NCI-H1930 (cell line): ENCODE measurements at regions not wholly inside any gene's neighbourhood (a gene's known extent, or its start where the extent isn't known, plus 50 kb on each side); places are given as distances from the start of the nearest gene placed in this dataset.
A peak's percentile ranks its signal among the peaks of the same experiment; 100 is the strongest.
"Not testable (repeated sequence)": the region's sequence is repeated elsewhere in the genome, so short reads cannot be mapped to it uniquely, and the experiment has no call there.

Experiments
- DNase-seq, 2 experiments: peaks; one replicate each; lab custom pipeline; 2025; lab: John Stamatoyannopoulos, UW

DNA sequence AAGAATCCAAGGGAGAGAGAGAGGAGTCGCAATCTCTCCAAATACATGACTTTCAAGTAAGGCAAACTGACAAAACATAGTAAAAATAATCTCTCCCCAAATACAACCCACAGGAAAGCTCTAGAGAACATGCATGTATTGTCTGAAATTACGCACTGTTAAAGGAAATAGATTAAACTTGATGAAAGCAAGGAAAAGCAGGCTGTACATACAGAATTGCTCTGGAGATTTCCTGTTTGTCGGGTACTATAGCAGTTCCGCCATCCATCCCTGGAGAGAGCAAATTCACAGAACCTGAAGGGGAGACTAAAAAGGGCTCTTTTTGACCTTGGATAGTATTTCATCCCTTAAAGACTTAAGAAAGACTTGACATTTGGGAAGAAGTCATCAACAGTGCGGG lies 170.2 kb upstream of the BET1 start:
- DNase-seq = no peak

DNA sequence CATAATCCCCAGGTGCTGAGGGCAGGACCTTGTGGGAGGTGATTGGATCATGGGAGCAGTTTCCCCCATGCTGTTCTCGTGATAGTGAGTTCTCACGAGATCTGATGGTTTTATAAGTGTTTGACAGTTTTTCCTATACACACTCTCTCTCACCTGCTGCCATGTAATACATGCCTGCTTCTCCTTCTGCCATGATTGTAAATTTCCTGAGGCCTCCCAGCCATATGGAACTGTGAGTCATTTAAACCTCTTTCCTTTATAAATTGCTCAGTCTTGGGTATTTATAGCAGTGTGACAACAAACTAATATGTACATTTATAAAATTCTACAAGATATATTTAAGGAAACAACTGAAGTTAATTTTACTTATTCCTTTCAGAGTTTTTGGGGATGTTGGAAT lies 170.8 kb upstream of the BET1 start:
- DNase-seq = no peak

DNA sequence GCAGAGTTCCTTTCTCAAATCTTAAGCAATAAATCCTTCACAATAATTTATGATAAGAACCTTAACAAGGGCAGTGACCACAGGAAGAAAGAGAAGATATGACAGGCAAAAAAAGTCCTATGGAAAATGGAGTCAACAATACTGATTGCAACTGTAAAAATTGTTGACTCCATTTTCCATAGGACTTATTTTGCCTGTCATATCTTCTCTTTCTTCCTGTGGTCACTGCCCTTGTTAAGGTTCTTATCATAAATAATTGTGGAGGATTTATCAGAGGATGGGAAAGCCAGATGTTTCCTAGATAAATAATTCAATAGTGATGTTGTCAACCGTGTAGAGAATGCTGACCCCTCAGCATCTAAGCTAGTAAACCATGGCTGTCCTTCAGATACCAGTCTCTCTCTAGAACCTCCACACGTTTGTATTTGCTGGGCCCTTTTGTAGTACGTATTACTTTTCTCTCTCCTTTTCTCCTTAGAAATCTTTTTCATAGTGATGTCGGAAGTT lies 172.6 kb upstream of the BET1 start:
- DNase-seq = no peak

DNA sequence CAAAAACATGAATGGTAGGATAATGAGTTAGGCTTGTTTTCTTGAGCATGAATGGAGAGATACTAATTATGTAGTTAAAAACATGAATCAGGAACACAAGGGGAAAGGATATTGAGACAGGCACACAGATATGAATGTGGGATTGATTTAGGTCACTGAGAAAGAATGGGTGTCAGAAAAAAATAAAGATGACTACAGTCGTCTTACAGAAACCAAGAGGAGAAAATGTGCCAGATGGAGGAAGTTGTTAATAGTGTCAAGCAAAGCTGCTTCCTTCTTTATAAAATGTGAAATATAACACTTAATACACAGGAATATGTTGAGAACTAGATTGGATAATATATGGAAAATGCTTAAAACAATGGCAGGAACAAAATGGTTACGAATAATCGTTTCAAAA lies 173.3 kb upstream of the BET1 start:
- no peak for DNase-seq

DNA sequence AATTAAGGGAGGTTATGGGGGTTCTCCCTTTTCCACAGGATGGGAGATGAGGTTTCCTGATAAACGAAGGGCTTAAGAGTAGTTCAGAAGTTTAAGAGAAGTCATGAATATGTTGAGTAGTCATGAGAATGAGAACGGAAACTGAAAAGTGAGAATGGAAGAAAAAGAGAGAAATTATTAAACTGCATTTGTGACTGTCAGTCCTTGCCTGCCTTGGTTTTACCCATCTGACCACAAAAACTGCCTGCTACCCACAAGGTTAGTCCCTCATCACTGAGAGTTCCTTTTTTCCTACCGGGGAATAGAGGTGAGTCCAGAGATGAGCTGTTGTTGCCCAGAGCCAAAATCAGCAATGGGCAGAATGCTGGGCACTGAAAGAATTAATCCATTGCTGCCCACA lies 174.1 kb upstream of the BET1 start:
- DNase-seq = no peak

DNA sequence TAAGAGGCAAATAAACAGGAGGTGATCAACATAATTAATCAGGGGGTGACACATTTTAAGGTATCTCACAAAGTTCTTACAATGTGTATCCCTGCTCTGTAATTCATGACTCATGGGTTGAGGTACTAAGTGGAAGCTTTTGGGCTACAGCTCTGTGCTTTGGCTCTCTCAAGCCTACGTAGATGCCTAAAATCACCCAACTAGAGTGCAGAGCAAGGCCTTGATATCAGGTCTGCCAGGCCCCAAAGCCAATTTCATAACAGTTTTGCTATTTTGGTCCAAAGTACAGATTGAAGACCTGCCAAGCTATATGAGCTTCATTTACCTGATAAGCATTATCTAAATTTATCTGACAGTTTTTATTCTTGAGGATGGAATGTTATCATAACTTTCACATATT lies 175.3 kb upstream of the BET1 start:
- no peak for DNase-seq

DNA sequence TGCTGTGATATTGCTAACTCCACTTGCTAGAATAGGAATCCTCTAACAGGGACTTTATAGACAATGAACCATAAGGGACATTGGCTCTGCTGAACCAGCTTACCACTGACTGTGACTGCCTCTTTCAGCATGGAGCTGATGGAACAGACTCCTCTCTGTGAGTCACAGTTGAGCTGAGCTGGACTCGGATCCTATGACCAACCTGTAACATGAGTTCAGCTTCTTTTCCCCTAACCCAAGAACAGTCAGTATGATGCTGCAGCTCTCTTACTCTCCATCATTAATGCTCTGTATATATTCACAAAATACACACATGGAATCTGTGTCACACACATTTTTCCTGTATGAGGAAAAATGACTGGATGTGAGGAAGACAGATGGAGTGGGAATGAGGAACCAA lies 177.9 kb upstream of the BET1 start:
- no peak for DNase-seq

DNA sequence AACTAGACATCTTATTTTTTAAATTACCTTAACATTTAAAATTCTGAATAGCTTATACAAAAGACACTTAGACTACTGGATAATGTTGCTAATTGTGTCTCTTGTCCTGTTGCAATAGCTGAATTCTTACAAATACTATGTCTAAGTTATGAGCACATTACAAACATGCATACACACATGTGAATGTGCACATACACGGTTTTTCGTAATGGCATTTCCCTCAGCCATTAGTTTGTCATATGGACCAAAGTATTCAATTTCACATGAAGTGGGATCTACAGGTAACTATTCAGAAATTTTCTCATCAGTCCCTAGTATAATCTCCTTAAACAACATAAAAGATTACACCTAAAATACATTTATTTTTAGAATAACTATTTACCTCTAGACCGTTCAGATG lies 178.6 kb upstream of the BET1 start:
- DNase-seq = no peak

DNA sequence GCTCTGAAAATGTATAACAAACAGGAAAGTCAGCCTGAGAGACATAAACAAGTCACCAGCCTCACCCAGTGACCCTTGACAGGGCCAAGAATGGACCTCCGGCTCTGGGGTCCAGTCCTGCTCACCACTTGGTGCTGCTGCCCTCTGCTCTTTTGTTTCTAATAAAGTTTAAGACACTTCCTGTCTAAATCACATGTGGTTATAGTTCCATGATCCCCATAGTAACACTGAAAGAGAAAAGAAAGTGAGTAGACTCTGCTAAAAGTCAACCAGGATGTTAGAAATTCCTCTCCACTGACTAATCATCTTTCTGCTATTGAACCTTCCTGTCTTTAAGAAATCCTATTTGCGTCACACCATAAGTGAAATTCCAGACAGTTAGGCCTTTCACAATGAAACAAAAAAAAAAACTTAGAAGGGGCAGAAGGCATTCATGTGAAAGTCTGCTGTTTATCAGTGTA lies 179.2 kb upstream of the BET1 start:
- no peak for DNase-seq

DNA sequence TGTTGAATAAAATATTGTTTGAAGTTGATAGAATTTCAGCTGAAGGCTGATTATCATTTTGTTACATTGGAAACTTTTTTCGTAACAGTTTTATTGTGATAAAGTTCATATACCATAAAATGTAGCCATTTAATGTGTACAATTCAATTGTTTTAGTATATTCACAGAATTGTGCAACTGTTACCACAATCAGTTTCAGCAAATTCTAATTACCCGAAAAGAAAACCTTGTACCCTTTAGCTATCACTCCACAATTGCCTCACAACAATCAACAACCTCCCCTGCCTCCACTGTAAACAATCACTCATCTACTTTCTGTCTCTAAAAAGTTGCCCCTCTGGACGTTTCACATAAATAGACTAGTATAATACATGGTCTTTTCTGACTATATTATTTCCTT lies 179.7 kb upstream of the BET1 start:
- DNase-seq = no peak

DNA sequence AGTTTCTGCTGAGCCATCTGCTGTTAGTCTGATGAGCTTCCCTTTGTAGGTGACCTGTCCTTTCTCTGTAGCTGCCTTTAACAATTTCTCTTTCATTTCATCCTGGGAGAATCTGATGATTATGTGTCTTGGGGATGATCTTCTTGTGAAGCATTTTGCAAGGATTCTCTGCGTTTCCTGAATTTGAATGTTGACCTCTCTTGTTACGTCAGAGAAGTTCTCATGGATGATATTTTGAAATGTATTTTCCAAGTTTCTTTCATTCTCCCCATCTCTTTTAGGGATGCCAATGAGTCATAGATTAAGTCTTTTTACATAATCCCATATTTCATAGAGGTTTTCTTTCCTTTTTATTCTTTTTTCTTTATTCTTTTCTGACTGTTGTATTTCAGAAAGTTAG lies 184.2 kb upstream of the BET1 start:
- no peak for DNase-seq

DNA sequence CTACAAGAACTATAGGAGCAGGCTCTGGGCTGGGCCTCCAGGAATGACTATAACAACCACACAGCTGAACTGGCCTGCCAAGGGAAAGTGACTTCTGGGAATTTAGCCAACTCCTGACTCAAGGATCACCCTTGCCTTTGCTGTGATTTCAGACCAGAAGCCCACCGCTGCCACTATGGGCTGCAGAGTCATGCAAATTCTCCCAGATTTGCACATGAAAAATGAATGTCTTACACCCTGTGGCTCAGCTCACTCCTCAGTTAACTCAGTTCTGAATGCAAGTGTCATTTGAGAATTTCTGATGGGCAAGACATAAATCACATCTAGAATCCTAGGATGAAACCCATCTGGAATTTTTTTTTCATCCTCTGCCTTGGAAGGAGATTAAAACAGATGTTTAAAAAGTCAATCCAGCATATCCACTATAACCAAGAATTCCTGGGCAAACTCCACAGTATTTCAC lies 186.5 kb upstream of the BET1 start:
- no peak for DNase-seq

DNA sequence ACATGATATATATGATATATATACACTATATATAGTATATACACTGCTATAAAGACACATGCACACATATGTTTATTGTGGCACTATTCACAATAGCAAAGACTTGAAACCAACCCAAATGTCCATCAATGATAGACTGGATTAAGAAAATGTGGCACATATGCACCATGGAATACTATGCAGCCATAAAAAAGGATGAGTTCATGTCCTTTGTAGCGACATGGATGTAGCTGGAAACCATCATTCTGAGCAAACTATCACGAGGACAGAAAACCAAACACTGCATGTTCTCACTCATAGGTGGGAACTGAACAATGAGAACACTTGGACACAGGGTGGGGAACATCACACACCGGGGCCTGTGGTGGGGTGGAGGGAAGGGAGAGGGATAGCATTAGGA lies 190.3 kb upstream of the BET1 start:
- not testable (repeated sequence) for DNase-seq

DNA sequence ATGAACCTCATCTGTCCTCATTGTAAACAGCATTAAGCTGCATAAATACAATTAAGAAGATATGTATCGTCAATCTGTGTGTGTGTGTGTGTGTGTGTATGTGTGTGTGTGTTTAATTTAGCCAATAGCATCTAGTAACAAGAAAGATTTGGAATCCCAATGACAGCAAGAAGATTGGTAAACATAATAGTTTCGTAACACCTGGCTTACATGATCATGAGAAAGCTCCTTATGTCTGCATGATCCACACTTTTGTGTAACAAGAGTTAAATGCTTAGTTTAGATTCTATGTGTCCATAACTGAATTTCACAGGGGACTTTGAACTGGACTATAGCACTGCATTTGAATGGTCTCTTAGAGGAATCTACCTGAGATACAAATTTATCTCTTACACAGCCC lies 191.0 kb upstream of the BET1 start:
- no peak for DNase-seq

DNA sequence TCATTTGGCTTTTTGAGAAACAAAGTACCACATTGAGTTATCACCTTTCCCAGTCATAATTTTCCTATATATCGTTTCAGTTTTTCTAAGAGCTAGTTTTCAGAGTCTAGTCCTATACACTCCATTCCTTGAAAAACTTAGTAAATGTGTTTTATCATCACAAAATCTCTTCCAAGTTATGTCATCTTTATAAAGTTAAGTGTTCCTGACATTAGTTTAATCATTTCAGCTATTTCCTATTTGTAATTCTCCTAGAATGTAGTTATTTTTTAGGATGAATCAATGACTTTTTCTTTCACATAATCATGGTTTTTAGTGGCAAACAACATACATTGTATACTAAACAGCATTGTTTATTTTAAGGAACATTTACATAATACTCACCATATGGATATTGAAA lies 191.7 kb upstream of the BET1 start:
- DNase-seq = no peak

DNA sequence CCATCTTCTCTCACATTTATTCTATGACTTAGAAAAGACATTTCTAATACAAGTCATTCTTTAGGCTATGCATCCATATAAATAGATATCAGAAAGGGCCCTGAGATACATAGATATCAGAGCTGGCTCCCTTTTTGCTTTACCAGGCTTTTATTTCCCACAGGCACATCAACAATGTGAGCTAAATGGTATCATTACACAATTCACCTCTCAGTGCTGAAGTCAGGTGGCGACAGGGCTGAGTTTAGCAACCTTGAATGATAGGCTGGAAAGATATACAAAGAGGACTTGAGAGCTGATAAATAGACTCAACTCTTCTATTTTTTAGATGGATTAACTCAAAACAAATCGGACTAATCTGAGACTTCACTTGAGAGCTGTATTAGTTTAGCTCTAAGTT lies 189.2 kb upstream of the COL1A2 start:
- peak in 1 of 2 experiments; percentile 22 for DNase-seq

DNA sequence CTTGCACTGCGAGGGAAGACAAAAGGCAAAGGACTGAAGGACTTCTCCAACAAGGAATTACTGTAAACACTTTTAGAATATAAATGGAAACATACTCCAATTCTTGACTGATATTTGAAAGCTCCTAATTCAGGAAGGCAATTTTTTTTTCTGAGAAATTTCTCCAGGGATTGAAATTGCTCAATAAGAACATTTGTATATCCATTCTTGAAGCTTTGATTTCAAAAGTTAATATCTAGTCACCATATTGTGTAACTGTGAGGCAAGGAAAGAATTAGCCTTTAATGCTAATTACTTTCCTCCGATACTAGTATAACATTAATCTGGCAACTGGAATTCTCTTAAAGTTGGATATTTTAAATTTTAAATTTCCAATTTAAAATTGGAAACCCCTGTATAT lies 188.4 kb upstream of the COL1A2 start:
- DNase-seq = no peak

DNA sequence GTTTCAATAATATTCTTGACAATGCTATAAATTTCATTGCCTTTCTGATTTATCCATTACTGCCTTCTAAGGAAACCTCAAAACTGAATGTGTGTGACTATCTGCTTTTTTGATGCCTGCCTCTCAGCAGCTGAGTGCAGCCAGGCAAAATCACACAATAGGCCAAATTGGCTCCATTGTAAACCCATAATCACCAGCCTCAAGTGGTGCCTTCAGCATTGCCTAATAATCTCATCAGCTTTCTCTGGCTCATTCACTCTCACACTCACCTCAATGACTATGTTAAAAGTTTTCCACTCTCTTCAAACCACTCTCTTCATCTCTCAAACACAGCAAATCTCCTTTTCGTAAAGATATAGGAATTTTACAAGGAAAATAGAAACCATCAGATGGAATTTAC lies 182.5 kb upstream of the COL1A2 start:
- no peak for DNase-seq

DNA sequence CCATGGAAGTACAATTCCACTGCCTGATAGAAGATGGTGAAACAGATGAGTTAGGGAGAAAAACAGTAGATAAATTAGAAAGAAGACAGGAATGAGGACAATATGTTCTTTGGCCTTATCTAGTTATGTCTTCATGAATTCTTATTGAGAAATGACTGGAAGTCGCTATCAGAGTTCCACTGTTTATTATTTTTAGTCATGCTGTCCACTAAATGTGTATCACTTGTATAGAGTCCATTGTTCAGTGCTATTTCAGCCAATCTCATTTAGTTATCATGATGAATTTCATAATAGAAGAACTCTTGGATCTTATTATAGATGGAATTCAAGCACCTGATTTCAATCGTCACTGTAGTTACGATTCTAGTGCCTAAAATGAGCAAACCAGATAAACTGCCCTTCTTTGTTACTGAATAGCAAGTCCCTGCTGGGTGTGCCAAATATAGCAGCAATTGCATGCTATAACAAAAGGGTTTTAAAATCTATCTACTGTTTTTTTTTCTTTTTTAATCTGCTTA lies 177.7 kb upstream of the COL1A2 start:
- DNase-seq = no peak

DNA sequence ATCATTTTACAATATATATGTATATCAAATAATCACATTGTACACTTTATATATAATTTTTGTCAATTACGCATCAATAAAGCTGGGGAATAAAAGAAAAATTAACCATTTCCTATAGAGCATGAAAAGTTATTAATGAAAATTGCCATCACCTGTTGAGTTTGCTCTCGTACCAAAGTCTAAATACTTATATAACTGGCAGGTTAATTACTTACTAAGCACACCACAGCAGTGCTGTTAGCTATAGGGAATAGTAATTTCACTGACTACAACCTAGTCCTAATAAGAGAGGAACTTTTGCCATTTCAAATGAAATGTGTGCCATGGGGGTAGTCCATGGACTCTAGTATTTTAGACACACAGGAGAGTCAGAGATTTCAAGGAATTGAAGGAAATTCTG lies 176.9 kb upstream of the COL1A2 start:
- DNase-seq = no peak

DNA sequence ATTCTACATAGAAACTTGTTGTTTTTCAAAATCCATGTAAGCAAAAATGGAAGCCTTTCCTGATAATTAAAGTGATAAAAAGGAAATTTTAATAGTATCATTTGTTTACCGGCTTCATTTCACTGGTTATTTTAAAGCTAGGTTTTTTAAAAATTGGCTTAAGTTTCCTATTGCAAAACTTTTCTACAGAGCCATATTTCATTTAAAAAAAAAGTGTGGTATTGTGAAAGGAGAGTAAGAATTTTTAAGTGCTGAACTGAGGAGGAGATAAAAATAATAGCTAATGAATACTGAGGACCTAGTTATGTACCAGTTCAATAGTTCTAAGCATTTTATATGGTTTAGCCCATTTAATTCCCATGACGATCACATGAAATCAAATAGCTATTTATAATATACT lies 172.2 kb upstream of the COL1A2 start:
- DNase-seq = no peak

DNA sequence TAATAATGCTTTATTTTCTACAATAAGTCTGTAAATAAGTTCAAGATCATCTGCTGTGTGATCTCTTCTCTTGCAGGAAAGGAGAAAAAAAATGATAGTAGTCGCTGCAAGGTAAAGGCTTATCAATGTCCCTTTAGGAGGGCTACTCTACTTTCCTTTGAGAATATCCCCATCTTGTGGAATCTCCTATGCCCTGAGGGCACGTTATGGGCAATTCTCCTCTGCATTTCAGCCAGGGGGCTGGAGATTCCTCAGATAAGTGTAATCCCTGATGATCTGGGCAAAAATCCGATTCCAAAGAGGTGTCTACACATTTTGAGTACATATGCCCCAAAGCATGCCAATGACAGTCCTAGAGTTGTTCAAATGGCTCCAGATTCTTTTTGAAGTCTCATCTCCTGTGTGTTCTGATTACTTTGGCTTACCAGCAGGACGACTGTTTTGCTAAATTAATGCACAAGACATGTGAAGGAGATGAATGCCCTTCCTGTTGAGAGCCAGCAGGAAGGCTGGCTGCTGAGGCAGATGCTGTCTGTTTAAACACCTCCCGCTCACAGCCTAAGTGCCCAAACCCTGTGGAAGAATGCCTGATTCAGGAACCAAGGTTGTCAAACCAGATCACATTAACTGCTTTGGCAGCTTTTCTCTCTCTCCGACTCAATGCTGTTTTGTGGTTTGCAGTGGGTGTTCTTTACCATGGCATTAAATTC lies 171.2 kb upstream of the COL1A2 start:
- DNase-seq = peak; percentile 73 to 92

DNA sequence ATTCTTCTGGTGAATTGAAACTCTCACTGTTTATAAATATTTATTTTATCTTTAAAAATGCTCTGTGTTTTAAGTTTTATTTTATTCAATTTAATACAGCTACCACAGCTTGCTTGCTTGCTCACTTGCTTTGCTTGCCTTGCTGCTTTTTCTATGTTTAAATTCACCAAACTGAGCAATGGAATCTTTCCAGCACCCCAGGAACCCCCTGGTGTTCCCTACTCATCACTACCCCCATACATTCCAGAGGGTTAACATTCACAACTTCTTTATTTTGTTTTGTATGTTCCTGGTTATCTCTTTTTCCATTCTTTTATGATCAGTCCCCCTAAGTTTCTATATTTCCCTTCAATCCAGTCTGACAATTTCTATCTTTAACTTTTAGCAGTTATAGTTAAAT lies 166.5 kb upstream of the COL1A2 start:
- no peak for DNase-seq

DNA sequence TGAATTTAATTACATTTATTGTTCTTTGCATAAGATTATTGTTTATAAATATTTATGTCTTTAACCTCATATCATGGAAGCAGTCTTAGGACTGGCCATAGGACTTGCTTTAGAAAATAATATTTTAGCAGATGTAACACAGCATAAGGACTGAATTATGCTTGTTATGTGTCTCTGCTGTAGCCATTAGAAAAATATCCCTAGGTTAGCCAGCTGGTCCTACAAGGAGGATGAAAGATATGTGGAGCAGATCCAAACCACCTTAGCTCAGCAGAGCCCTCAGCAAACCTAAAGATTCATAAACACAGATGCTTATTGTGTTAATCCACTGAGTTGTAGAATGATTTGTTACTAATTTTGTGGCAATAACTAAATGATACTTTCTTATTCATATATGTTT lies 166.0 kb upstream of the COL1A2 start:
- no peak for DNase-seq
